ENCODE measurements at regions not wholly inside any gene's neighbourhood (a gene's known extent, or its start where the extent isn't known, plus 50 kb on each side); places are given as distances from the start of the nearest gene placed in this dataset.

- TF ChIP-seq, protein P1, sequence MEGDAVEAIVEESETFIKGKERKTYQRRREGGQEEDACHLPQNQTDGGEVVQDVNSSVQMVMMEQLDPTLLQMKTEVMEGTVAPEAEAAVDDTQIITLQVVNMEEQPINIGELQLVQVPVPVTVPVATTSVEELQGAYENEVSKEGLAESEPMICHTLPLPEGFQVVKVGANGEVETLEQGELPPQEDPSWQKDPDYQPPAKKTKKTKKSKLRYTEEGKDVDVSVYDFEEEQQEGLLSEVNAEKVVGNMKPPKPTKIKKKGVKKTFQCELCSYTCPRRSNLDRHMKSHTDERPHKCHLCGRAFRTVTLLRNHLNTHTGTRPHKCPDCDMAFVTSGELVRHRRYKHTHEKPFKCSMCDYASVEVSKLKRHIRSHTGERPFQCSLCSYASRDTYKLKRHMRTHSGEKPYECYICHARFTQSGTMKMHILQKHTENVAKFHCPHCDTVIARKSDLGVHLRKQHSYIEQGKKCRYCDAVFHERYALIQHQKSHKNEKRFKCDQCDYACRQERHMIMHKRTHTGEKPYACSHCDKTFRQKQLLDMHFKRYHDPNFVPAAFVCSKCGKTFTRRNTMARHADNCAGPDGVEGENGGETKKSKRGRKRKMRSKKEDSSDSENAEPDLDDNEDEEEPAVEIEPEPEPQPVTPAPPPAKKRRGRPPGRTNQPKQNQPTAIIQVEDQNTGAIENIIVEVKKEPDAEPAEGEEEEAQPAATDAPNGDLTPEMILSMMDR (IDR thresholded peaks at IDR 0.05; ENCODE audit: low read length, missing control alignments) = no peak
- DNase-seq (ENCODE audit: low read depth) = no peak
Observed at GRCh38 chr13:21228738-21229137, 52.3 kb downstream of the MRPL57 start.

DNA sequence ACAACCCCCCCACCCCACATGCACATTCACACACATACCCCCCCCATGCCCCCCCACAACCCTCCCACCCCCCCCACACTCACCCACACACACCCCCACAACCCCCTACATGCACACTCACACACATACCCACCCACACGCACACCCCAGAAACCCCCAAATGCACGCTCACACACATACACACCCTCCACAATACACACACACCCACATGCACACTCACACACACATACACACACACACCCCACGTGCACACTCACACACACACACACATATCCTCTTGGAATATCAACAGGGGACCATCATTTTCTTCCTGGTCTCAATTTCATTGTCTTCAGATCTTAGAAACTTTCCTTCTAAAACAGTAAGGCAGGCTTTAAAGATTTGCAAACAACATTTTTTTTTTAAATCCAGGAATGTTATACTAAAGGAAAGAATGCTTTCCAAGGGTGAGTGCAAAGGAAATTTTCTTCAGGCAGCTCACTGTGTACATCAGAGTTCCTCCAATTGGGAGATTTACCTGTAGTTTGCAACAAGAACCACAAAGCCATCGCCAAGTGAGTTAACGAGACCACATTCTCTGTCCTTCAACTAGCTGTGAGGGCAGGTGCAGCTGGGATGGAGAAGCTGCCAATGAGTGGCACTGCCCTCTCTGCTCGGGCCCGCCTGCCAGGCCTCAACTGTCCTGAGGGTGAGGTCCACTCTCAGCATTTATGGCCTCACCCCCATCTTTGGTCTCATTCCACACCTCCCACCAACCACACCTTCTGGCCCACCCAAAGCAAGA lies 53.0 kb downstream of the MRPL57 start:
- TF ChIP-seq, protein P1 (IDR thresholded peaks at IDR 0.05; ENCODE audit: low read length, missing control alignments) = no peak
- DNase-seq (ENCODE audit: low read depth) = no peak
- no peak overlapping the region for H3K4me3 ChIP-seq (replicated peaks; ENCODE audit: low read depth, low read length)

More at GRCh38 chr13:21228738-21229137, 52.3 kb downstream of the MRPL57 start:
- H3K4me3 ChIP-seq (replicated peaks; ENCODE audit: low read depth, low read length) = no peak overlapping the region

DNA sequence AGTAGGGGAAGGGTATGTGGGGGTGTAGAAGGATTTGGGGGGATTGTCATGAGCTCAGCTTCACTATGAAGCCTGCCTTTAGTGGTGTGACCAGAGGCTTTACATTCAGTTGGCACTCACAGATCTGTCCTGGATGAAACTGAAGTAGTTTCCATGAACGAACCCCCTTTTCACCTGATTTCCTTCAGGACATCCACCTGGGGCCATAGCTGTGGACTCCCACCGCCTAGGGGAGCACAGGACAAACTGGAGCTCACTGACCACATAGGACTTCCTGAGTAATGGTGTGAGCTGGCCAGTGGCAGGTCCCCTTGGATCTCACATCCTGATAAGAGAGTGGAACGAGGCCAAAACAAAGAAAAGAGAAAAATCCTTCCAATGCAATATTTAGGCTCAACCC lies 54.1 kb downstream of the MRPL57 start:
- DNase-seq (ENCODE audit: low read depth) = no peak
- TF ChIP-seq, protein P1 (IDR thresholded peaks at IDR 0.05; ENCODE audit: low read length, missing control alignments) = no peak
- H3K4me3 ChIP-seq (replicated peaks; ENCODE audit: low read depth, low read length) = no peak overlapping the region

DNA sequence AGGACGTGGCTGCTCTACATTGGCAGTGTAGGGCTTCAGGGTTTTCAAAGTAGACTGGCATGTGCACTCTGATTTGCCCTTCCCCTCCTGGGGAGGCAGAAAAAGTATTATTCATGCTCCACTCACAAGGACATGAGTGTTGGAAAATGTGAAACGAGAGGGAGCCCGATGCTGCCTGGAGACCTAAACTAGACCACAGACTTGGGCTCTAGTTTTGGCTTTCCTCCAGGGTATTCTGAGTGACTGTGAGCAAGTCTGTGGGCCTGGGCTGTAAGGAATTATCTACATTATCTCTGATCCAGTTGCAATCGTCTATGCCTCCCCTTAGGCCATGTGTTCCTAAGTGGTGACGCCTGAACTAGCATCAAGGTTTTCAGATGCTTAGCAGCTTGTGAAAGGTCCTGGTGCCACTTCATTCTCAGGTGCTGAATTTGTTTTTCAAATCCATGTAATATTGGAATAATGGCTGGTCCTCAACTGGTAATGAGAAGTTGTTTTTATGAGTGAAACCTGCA lies 55.0 kb downstream of the MRPL57 start:
- TF ChIP-seq, protein P1 (IDR thresholded peaks at IDR 0.05; ENCODE audit: low read length, missing control alignments) = no peak
- DNase-seq (ENCODE audit: low read depth) = no peak
- no peak overlapping the region for H3K4me3 ChIP-seq (replicated peaks; ENCODE audit: low read depth, low read length)

DNA sequence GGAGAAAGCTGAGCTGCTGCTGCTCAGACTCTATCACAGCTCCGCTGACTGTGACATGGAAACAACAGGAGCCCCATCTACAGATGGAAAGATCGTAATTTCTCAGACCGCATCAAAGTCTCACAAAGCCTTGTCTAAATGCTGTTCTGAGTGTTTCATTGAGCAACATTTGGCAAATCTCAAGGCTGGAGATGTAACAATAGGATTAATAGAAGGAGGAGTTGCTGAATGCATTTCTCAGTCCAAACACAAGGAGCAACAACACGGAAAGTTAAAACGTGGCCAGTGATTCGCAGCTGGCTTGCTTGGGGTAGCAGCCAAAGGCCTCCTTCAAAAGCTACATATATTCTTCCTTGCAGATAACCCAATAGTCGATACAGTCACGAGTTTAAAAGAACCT lies 55.7 kb downstream of the MRPL57 start:
- TF ChIP-seq, protein P1 (IDR thresholded peaks at IDR 0.05; ENCODE audit: low read length, missing control alignments) = no peak
- no peak overlapping the region for H3K4me3 ChIP-seq (replicated peaks; ENCODE audit: low read depth, low read length)
- DNase-seq (ENCODE audit: low read depth) = peak; percentile 51

GRCh38 chr13:21232599-21232998 lies 56.1 kb downstream of the MRPL57 start:
- H3K4me3 ChIP-seq (replicated peaks; ENCODE audit: low read depth, low read length) = no peak overlapping the region
- TF ChIP-seq, protein P1 (IDR thresholded peaks at IDR 0.05; ENCODE audit: low read length, missing control alignments) = no peak

GRCh38 chr13:21233086-21233485 lies 56.6 kb downstream of the MRPL57 start:
- H3K4me3 ChIP-seq (replicated peaks; ENCODE audit: low read depth, low read length) = no peak overlapping the region
- DNase-seq (ENCODE audit: low read depth) = no peak
- TF ChIP-seq, protein P1 (IDR thresholded peaks at IDR 0.05; ENCODE audit: low read length, missing control alignments) = no peak

More at GRCh38 chr13:21232599-21232998, 56.1 kb downstream of the MRPL57 start:
- DNase-seq (ENCODE audit: low read depth) = no peak
